ENCODE measurements at regions not wholly inside any gene's neighbourhood (a gene's known extent, or its start where the extent isn't known, plus 50 kb on each side); places are given as distances from the start of the nearest gene placed in this dataset.

DNA sequence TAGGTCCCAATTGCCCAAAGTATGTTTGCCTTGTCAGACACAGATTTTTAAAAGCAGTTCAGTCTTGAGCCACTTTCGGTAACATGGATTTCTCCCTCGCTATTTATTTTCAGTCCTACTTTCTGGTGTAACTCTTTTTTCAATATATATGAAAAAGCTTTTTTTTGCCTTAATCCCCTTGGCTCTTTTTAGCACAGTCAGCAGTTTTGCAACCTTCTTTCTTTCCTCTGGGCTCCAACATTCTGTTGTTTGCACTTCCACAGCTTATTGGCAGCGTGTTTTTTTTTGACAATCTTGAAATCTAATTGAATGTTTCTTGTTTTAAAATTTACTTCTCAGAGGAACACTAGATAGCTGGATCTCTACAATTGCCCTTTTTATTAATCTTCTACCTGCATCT, 429.3 kb upstream of the NBEA start:
- no peak for DNase-seq

DNA sequence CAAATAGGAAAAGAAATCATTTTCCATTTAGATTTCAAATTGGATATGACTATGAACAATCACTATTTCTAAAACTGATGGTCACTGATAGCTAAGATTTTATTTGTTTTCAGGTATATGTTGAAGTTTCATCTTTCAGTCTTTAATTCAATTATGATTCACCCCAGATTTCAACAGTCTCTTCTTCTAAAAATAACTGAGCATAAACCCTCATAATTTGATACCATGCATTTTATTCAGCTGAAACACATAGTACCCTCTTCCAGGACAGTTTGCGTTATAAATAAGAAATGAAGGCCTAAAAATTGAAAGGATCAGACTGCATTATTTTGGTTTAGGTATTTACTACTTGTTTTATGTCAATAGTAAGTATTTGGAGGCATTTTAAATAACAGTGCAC, 428.5 kb upstream of the NBEA start:
- DNase-seq: no peak

GRCh38 chr13:34515201-34515600, 426.9 kb upstream of the NBEA start:
- DNase-seq: no peak

- DNase-seq: no peak
These were observed 420.9 kb upstream of the NBEA start for GRCh38 chr13:34521171-34521570.

DNA sequence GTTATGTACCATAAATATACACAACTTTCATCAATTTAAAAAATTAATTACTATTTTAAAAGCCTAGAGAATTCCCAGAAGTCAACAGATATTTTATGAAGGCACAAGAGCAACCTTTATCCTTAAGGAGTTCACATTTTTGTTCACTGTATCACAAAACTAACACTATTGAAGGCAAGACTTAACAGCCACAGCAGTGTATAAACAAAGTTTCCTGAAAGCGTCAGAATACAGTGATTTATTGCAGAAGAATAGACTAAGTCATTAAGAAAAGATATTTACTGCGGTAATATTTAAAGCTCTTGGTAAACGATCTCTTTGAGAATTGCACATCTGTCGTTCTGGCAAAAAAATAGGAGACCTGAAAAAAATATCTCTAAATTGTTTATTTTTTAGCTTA, 419.3 kb upstream of the NBEA start:
- no peak for DNase-seq

- DNase-seq: no peak
These were observed 418.7 kb upstream of the NBEA start for GRCh38 chr13:34523406-34523805.

DNA sequence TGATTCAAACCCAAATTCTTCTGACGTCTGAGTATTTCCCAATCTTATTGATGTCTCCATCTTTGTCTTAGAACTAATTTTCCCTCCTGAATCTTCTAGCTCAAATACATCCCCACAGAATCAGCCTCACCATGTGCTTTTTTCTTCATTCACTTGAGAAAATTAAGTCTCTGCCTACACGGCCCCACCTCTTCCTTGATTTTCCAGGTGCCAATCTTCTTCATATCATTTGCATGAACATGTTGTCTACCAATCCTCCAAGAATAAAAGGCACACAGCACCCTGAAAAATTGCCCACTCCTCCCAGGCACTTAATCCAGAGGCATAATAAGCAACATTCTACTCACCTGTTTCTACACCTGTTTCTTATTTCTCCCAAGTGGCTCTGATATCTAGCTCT, 408.1 kb upstream of the NBEA start:
- no peak for DNase-seq

DNA sequence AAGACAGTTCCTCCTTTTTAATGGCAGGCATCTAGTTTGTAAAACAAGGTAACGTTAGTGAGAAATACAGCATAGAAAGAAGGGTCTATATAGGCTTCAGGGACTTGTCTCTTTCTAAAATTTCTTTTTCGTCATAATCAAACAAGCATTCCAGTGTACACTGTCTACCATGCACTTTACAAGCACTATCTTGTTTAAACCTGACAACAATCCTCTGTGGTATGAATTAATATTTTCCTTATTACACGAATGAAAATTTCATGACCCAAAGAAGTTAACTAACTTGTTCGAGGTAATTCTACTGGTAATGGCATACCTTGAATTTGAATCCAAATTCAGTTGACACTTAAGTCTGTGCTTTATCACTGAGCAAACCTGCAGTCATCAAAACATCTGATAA, 399.7 kb upstream of the NBEA start:
- DNase-seq: no peak

GRCh38 chr13:34543836-34544235, 398.2 kb upstream of the NBEA start:
- no peak for DNase-seq

GRCh38 chr13:34545461-34545860, 396.6 kb upstream of the NBEA start:
- no peak for DNase-seq

GRCh38 chr13:34546344-34547250, 395.5 kb upstream of the NBEA start:
- no peak for DNase-seq

- no peak for DNase-seq
These were observed 394.1 kb upstream of the NBEA start for GRCh38 chr13:34547929-34548328.

GRCh38 chr13:34553376-34553775, 388.7 kb upstream of the NBEA start:
- no peak for DNase-seq

DNA sequence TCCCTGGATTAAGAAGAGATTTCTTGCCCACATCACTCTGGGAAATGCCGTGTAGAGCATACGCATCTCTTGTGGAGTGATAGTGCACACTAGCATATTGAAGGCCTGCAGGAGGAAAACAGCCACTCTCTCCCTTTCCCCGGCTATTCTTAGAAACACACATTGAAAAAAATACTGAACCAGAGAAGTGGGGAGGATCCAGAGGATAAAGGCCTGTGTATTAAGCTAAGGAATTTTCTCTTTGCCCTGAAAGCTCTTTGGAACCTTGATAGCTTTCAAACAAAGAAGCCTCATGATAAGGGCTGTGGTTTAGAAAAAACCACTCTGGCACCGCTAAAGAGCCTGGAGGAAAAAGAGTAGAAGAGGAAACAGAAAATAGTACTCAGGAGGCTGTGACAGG, 386.1 kb upstream of the NBEA start:
- no peak for DNase-seq

DNA sequence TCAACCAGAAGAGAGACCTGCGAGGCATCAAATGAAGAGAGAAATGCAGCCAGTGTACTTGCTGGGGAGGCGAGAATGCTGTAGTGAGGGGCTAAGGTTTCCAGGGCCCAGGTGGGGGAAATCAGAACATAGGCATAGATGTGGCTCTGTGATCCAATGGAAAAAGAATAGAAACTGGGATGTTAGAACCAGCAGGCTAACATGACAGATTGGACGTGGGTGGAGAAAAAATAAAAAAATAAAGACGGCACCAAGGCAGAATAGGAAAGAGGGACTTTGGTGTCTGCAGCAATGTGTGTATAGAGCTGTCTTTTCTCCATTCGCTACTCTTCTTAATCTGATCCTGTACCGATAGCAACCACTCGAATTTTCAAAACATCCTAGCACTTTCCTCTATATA, 381.0 kb upstream of the NBEA start:
- no peak for DNase-seq

GRCh38 chr13:34567597-34567996, 374.5 kb upstream of the NBEA start:
- DNase-seq: no peak

GRCh38 chr13:34570698-34571353, 371.2 kb upstream of the NBEA start:
- no peak for DNase-seq

- DNase-seq: no peak
These were observed 370.4 kb upstream of the NBEA start for GRCh38 chr13:34571716-34572115.

DNA sequence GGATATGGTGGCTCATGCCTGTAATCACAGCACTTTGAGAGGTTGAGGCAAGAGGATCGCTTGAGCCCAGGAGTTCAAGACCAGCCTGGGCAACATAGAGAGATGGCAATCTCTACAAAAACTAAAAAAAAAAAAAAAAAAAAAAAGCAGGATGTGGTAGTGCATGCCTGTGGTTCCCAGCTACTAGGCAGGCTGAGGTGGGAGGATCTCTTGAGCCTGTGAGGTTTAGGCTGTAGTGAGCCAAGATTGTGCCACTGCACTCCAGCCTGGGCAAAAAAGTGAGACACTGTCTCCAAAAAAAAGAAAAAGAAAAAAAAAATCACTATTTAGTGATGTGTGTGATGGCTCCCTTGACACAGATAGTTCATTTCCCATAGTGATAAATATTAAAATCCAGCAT, 365.0 kb upstream of the NBEA start:
- DNase-seq: no peak

DNA sequence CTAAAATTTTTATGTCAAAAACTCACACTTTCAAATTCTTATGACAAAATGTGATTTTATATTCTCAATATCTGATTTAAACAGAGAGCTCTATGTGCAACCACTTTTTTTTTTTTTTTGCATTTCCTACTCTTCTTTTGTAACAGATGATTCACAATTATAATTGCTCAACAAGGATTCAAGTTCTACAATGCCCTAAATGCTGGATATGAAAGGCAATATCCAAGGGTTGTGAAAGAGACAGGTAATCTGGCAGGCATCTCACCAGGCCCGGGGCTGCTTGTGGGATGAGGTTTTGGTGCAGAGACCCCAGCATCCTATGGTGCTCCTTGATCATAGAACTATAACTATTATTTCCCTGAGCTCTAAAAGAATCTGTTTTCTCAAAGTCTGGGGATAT, 363.6 kb upstream of the NBEA start:
- no peak for DNase-seq

GRCh38 chr13:34578917-34579316, 363.2 kb upstream of the NBEA start:
- no peak for DNase-seq

GRCh38 chr13:34583181-34583580, 358.9 kb upstream of the NBEA start:
- DNase-seq: no peak

DNA sequence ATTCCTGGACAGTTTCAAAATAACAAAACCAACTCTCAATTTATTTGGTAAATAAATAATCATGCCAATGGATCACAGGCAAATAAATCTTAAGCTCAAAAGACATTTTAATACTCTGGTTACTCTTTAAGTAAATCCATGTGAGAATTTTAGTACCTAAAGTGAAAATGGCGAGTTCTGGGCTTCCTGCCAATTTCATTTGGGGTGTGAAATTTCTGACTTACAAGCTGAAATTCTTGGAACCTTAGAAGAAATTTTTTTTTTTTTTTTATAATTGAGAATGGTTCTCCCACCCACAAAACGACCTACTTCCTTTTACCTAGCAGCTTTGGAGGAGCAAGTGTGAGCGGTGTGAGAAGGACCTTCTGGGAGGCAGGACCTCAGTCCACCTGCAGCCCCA, 354.5 kb upstream of the NBEA start:
- no peak for DNase-seq

- DNase-seq: no peak
These were observed 353.7 kb upstream of the NBEA start for GRCh38 chr13:34588362-34588761.

GRCh38 chr13:34589581-34589980, 352.5 kb upstream of the NBEA start:
- no peak for DNase-seq

Data from NCI-H1105 (cell line).